Hepatocyte (in vitro differentiated cells): ENCODE measurements at regions not wholly inside any gene's neighbourhood (a gene's known extent, or its start where the extent isn't known, plus 50 kb on each side); places are given as distances from the start of the nearest gene placed in this dataset.
"Not testable (repeated sequence)": the region's sequence is repeated elsewhere in the genome, so short reads cannot be mapped to it uniquely, and the experiment has no call there.

ENCODE experiments used
- EZH2 ChIP-seq: fragments of 200-600 bp; sonication (generic); IDR thresholded peaks from 2 replicates; pipeline ENCODE4 v1.6.1; 2016; ENCODE audit warnings: antibody characterized with exemption, mild to moderate bottlenecking, borderline replicate concordance
- TF ChIP-seq, protein P1 (sequence below): fragments of 200-600 bp; sonication (generic); IDR thresholded peaks from 2 replicates; pipeline ENCODE4 v1.5.1; 2016; ENCODE audit warnings: antibody characterized with exemption, mild to moderate bottlenecking; ENCODE audit not compliant: poor library complexity

DNA sequence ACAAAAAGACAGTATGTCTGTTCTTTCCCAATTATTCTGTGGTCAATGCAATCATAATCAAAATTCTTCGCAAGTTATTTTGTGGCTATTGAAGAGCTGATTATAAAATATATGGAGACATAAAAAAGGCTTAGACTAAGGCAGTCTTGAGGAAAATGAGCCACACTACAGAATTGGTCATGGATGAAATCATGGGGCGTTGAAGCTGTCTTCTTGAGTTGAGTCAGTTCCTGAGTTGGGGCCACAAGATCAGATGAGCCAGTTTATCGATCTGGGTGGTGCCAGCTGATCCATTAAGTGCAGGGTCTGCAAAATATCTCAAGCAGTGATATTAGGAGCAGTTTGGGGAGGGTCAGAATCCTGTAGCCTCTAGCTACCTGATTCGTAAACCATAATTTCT is 96.9 kb upstream of the NUTM2F start:
- TF ChIP-seq, protein P1, sequence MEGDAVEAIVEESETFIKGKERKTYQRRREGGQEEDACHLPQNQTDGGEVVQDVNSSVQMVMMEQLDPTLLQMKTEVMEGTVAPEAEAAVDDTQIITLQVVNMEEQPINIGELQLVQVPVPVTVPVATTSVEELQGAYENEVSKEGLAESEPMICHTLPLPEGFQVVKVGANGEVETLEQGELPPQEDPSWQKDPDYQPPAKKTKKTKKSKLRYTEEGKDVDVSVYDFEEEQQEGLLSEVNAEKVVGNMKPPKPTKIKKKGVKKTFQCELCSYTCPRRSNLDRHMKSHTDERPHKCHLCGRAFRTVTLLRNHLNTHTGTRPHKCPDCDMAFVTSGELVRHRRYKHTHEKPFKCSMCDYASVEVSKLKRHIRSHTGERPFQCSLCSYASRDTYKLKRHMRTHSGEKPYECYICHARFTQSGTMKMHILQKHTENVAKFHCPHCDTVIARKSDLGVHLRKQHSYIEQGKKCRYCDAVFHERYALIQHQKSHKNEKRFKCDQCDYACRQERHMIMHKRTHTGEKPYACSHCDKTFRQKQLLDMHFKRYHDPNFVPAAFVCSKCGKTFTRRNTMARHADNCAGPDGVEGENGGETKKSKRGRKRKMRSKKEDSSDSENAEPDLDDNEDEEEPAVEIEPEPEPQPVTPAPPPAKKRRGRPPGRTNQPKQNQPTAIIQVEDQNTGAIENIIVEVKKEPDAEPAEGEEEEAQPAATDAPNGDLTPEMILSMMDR, result not testable (repeated sequence)
- not testable (repeated sequence) for TF ChIP-seq EZH2
